ENCODE measurements at regions not wholly inside any gene's neighbourhood (a gene's known extent, or its start where the extent isn't known, plus 50 kb on each side); places are given as distances from the start of the nearest gene placed in this dataset.

DNA sequence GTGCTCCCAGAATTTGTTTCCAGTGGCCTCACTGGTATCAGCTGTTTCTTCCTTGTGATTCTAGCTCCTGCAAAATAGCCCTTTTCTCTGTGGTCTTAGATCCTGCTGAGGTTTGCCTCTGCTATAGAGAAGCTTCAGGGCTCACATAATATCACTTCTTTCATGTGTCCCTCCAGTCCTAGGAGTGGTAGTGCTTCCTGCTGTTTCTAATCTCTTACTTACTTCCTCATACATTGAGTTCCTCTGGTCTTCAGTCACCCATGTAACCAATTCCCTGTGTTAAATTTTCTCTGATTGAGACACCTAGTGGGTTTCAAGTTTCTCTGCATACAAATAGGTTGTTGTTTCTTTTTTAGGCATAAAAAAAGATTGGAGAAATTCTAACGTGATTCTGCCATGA lies 1567.9 kb downstream of the ARAP2 start:
- intact Hi-C loops (cut with DNase I), result no loop called here

DNA sequence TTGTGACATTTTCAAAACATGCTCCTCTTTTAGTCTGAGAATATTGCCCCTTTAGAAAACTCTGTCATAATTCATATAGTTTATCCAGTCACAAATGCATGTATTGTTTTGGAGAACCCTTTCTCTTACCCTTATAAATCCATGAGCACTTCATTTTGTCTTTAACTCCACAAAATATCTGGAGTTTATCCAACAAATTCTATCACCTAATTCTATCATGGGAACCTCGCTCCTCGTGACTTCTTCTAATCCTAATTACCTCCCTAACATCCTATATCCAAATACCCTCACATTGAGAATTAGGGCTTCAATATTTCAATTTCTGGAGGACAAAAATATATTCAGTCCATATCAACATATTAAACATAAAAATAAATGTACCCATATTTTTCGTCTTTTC lies 1565.9 kb downstream of the ARAP2 start:
- intact Hi-C loops (cut with DNase I), result no loop called here
- DNase-seq, result no peak

More for the DNA sequence above, 1567.9 kb downstream of the ARAP2 start:
- no peak for DNase-seq

DNA sequence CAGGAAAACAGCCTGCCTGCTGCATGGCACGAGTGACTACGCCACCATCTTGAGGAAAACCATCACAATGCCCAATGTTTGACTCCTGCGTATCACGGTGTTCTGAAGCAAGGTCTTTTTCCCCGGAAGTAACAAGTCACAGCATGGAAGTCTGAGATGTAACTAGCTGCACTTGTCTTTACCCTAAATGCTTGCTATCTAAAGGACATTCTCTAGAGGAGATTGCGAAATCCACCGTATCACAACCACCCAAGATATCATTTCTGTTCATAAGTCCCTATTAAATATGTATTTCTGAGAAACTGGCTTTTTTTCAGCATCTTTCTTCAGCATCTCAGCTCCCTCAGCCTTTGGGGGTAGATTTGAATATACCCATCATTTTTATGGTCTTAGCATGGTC lies 1565.1 kb downstream of the ARAP2 start:
- intact Hi-C loops (cut with DNase I), result no loop called here

DNA sequence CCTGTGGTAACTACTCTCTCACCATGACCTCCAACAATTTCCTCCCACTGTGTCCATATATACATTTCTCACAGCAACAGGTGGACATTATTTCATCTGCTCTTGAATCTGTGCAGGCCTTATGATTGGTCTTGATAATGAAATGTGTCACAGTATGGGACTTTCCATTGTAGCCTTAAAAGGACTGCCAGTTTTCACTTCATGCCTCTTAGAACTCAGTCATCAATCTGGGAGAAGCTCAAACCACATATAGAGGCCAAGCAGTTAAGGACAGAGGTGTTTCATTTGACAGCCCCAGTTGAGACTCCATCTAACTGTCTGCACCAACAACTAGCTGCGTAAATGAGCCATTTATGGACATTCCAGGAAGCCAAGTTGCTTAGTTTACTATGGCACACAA lies 1534.8 kb downstream of the ARAP2 start:
- intact Hi-C loops (cut with DNase I), result no loop called here
- no peak for DNase-seq

More for the DNA sequence above, 1565.1 kb downstream of the ARAP2 start:
- no peak for DNase-seq

DNA sequence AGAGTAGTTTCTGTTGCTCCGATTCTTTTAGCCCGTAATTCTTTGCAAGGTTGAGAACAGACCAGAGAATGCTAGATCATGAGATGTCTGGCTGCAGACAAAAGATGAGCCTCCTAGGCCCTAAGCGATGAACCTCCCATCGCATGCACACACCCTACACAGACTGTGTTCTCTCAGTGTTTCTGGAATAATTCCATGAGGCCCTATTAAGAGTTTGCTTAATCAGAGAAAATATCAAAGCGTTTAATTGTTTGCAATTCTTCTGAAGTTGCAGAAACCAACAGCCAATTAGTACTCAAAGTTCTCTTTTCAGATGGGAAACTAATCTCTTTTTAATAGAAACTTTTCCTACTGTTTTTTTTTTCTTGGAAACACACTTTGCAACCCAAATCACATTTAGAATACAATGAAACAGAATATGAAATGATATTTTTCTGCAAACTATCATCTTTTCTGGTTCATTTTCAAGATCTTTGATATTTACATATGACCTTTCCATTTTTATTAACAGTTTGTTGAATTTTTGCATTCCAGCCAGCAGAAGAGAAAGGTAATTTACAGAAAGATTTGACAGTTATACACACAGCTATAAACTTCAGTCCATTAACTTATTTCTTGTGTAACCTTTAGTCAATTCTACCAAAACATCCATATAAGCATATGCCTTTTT lies 1525.6 kb downstream of the ARAP2 start:
- no peak for DNase-seq
- intact Hi-C loops (cut with DNase I), result no loop called here

DNA sequence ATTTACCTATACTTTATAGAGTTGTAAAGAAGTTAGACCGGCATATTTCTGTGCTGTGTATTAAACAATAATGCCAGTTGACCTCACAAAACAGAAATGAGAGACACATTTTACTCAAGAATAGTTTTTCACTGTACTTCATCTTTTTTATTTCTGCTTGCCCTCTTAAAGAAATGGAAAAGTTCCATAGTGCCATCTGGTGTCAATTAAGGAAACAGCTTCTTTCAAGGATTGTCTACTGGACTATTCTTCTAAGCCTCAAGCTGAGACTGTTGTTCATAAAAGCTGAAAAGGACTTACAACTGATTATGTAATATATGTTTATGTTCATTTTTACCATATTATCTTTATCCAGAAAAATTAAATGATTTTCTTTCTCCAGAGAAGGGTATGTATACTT lies 1523.7 kb downstream of the ARAP2 start:
- intact Hi-C loops (cut with DNase I), result no loop called here
- DNase-seq, result no peak

DNA sequence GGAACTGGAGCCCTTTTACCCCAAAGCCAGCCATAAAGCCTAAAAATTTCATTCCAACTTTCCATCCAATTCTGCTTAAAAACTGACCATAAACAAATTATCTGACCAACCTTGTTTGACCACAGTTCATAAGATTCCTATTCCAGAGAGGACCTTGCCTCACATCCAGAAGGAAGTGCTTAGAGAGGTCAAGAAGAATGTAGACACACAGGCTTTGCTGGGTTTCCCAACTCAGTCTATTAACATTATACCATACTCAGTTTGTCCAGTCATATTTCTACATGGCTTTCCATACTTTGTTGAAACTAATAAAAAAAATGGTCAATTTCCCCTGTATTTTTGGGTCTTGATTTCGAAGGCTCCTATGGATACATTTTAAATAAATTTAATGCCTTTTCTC lies 1522.5 kb downstream of the ARAP2 start:
- intact Hi-C loops (cut with DNase I), result no loop called here
- DNase-seq, result no peak

DNA sequence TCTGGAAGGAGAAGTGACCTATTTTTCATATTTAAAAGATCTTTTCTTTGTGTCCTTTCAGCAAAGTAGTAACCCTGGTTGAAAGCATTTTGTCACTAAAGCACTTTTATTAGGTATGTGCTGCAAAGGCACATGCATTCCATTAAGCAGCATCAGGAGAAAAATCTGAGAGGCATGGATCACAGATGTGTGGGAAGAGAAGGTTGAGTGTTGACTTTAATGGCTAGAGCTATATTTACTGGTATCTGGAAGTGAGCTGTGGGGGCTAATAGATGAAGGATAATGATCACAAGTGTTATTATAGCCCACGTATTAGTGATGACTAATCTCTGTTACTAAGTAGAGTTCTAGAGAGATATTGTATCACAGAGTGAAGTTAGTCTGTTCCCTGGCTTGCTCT lies 1520.7 kb downstream of the ARAP2 start:
- no peak for DNase-seq
- intact Hi-C loops (cut with DNase I), result no loop called here

DNA sequence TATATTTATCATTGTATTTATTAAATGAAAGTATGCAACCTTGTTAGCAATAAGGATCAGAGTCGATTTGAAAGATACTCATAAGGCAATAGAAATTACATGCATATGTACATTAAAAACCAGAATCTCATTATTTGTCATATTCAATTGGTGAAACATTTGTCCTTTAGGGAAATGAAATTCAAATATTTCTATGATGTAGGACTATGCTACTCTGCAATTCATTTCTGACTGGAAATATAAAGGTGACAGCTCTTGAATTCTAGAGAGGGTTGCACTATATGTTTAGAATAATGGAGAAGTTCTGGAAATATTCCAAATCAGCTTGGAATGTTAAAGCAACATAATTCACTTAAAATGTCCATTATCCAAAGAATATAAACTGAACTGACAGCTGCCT lies 1519.8 kb downstream of the ARAP2 start:
- intact Hi-C loops (cut with DNase I), result no loop called here
- DNase-seq, result no peak

DNA sequence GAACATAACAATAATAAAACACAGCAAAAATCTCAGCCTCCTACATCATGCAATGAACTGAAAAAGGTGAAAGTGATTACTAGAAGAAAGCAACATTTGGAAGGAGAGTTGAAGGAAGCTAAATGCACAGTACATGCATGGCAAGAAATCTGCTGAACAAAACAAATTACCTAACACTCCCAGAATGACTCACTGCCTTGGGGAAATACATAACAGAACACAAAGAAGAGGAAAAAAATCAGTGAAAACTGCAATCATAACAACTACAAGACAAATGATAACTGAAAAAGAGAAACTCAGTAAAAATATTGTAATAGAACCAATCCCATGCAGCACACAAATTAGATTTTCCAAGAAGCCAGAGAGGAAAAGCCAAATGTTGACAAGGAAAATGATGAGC lies 1513.2 kb downstream of the ARAP2 start:
- intact Hi-C loops (cut with DNase I), result no loop called here
- no peak for DNase-seq

DNA sequence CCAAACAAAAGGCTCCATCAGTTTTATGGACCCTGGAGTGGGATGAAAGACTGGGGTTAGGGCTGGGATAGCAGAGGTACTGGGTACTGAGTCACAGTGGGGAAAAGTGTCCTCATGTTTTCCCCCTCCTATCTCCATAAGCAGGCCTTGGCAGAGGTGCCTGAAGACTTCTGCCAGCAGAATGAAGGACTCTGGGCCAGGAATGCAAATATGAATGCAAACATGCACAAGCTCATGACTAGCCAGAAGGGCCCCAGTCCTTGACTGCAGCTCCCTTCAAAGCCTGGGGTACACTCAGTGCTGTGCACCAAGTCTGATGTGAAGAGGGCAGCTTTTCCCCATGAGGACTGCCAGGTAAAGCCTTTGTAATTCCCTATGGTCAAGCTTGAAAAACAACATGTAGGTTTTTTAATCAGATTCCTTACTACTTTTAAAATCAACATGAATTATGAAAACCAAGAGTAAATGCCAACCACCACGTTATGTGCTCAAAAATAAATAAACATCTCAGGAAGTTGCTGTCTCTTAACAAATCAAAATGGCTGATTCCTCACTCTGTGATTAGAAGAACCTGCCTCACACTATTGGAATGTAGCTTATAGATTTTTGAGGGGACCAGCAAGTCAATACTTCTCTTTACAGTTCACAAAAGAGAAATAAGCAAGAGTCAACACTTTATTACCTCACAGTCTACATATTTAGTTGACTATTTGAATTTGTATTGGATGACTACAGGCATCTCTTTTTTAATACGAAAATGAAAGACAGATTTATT lies 1512.0 kb downstream of the ARAP2 start:
- peak in 1 of 10 donors; percentile 48 for DNase-seq
- intact Hi-C loops (cut with DNase I), result no loop called here

DNA sequence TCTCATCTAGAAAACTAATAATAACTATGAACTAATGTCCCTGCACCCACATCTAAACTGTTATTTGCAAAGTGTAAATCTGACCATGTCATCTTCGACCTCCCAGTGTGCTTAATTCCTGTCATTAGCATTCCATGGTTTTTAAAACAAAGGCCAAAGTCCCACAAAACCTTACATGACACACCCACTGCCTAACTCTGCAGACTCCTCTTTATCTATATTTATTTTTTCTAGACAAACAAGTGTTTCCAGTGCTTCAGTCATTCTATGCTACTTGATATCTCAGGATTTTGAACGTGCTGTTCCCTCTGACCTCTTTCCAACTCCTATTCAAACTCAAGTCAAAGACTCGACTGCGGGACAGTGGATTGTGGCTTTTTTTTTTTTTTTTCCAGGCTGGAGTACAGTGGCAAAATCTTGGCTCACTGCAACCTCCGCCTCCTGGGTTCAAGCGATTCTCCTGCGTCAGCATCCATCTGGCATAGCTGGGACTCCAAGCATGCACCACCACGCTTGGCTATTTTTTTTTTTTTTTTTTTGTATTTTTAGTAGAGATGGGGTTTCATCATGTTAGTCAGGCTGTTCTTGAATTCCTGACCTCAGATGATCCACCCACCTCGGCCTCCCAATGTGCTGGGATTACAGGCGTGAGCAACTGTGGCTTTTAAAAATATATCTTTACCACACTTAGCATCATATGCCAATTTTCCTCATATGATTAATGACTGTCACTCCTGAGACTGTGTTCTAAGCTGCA lies 1511.0 kb downstream of the ARAP2 start:
- intact Hi-C loops (cut with DNase I), result no loop called here

DNA sequence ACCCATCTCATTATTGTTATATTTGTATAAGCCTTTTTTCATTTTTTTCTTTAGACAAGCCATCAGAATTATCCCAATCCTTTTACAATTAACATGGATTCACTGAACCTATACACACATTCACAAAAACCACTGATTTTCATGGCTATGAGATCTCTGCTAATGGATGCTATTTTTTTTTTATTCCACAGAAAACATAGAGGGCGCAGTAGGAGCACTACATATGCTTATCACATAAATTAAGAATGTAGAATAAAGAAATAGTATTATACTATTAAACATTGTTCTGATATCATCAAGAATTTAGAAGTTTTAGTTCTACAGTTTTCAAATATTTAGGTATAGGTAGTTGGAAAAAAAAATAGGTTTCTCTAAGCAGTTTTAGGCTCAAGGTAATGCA lies 1477.4 kb downstream of the ARAP2 start:
- intact Hi-C loops (cut with DNase I), result no loop called here
- DNase-seq, result no peak

More for the DNA sequence above, 1511.0 kb downstream of the ARAP2 start:
- no peak for DNase-seq

DNA sequence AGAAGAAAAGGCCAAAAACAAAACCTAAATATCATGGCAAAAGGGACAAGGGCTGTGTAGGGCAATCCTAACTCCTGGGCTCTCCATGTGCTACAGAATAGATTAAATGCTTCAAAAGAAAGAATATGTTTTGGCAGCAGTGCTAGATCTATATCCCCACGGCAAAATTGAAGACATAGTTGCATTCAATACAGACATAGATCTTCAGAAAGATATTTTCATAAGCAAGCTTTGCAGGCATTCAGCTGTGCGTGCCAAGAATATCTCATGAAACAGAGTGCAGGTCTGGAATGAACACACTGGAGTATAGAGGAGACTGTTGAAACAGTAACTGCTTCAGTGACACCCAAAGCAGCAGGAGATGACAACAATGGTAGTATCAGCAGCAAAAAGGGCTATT lies 1476.9 kb downstream of the ARAP2 start:
- intact Hi-C loops (cut with DNase I), result no loop called here
- no peak for DNase-seq

DNA sequence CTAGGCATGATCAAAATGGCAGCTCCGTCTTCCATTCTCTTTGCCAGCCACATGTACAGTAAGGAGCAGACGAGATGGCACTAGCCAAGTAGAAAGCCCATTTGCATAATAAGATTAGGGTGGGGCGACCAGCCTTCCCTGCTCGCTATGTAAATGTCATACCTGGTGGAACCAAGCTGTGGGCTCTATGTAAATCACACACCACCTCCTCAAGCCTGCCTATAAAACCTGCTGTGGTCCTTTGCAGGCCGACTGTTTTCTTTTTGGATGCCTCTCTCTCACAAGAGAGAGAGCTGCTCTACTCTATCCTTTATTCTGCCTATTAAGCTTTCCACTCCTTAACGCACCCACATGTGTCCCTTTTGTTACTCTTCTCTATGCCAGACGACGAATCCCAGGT lies 1472.7 kb downstream of the ARAP2 start:
- intact Hi-C loops (cut with DNase I), result no loop called here
- DNase-seq, result no peak

DNA sequence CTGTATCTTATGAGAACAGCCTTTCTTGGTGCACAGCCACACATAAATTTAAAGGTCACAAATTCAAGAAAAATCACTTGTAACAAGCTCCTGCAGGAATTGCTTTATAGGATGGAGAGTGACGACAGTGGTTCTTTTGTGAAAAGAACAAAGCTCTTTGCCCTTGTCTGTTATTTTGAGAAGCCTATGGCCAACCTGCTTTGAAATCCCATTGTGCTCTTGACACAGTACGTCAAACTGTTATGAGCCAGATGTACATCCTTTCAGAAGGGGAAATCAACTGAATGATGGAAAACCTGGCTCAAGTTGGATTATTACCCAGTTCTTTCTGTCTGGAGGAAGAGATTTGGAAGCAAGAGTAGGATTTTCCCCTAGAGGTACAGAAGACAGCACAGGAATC lies 1454.2 kb downstream of the ARAP2 start:
- DNase-seq, result no peak
- intact Hi-C loops (cut with DNase I), result no loop called here

DNA sequence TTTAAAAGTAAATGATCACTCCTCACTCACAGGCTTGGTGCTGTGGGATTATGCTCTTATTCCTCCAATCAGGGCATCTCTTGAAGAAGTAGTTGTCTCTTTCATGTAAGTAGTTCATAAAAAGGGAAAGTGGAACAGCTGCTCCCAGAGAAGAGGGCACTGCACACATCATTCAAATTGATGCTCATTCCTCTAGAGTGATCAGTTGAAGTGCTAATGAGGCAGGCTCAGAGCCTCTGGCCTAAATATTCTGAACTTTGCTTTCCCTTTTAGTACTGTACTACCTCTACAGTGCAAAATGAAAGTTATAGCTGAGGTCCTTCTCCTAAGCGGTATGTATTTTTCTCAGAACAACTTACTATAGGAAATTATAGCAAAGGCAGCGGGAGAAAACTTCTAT lies 1453.1 kb downstream of the ARAP2 start:
- DNase-seq, result no peak
- intact Hi-C loops (cut with DNase I), result no loop called here

DNA sequence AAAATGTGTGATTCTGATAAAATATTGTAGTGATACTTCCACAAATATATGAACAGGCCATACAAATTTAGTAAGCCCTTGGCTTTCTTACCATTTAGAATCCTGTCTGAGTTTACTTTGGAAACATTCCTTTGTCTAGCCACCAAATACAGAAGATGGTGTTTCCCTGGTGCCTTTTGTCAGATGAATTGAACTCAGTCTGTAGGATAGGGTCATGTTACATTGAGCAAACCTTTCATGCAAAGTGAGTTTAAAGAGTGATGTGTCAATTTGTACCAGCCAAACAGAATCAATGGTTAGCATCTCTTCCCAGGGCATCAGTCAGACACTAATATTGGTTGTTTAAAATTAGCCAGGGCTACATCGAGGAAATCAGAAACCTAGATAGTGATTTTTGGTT lies 1443.4 kb downstream of the ARAP2 start:
- no peak for DNase-seq
- intact Hi-C loops (cut with DNase I), result no loop called here

DNA sequence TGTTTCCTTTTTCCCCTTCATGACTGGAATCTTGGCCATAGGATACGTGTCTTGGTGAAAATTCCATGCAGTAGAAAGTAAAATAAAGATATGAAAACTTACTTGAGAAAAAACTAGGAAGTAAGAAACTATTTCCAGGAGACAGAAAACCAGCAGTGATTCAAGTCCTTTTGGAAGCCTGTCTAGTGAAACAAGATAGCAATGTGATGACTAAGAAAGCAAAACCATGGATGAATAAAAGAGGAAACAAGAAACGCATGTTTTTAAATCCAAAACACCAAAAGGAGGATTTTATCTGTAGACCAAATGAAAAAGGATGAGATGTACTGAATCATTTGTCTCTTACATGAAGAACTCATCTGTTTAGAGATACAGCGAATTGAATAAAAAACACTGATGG lies 1430.0 kb downstream of the ARAP2 start:
- intact Hi-C loops (cut with DNase I), result no loop called here
- no peak for DNase-seq

DNA sequence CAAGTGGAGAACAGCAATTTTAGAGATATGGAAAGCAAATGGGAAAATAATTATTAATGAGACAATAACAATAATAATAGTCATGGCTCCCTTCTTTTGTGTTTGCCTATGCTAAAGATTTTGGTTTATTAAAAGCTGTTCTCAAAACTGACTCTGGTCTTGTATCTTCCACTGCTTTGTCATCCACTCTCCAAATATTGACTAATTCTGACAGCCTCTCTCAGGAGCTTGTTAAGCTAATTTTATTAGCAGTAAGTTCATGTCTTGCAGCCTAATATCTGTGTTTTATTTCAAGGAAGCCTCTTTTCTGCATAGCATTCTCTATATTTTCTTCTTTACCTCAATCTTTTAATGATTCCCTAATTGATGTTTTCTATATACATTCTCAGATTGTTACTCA lies 1419.8 kb downstream of the ARAP2 start:
- DNase-seq, result no peak
- intact Hi-C loops (cut with DNase I), result no loop called here

DNA sequence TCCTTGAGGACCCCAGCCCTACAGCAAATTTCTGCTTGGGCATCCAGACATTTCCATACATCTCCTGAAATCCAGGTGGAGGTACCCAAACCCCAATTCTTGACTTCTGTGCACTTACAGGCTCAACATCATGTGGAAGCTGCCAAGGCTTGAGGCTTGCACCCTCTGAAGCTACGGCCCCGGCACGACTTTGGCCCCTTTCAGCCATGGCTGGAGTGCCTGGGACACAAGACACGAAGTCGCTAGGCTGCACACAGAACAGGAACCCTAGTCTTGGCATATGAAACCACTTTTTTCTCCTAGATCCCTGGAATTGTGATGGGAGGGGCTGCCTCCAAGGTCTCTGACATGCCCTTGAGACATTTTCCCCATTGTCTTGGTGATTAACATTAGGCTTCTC lies 1417.7 kb downstream of the ARAP2 start:
- DNase-seq, result peak in 2 of 10 donors; percentile 64 to 70
- intact Hi-C loops (cut with DNase I), result no loop called here

DNA sequence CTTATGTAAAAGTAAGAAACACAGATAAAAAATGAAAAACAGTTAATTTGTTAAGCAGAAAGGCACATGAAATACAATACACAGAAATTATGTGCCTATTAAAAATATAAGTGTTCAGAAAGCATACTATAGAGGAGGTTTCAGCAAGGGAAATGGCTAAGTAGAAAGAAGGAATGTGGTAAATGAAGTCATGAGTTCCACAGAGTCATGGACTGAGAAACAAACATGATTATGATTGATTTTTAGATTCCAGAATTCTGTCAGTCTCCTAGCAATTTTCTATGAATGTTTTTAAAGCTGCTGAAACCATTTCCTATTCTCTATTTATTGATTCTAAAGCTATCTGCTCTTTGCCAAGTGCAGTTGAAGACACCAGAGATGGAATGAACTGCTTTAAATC lies 1398.4 kb downstream of the ARAP2 start:
- intact Hi-C loops (cut with DNase I), result no loop called here
- DNase-seq, result no peak
